ENCODE measurements at regions not wholly inside any gene's neighbourhood (a gene's known extent, or its start where the extent isn't known, plus 50 kb on each side); places are given as distances from the start of the nearest gene placed in this dataset.
"Not testable (repeated sequence)": the region's sequence is repeated elsewhere in the genome, so short reads cannot be mapped to it uniquely, and the experiment has no call there.

GRCh38 chr6:82555801-82556200 lies 192.2 kb downstream of the TPBG start:
- Histone ChIP-seq H3K9me3 (ENCODE audit: control insufficient read depth, low read depth, low read length) (no peaks in the 10 kb centered on the region), H3K4me1 (ENCODE audit: control insufficient read depth, low read depth, low read length) (no peaks in the 10 kb centered on the region), H3K9ac (ENCODE audit: low read length) (no peak overlapping the region), H3K4me3 (ENCODE audit: low read length) (no peak overlapping the region), H3K27me3 (ENCODE audit: control insufficient read depth, insufficient read depth, low read length) (no peaks in the 10 kb centered on the region), H3K36me3 (ENCODE audit: control insufficient read depth, low read depth, low read length) (no peaks in the 10 kb centered on the region), H3K27ac (ENCODE audit: low read length) (no peak overlapping the region)

GRCh38 chr6:82558531-82558930 lies 194.9 kb downstream of the TPBG start:
- not testable (repeated sequence) for H3K36me3 ChIP-seq (ENCODE audit: control insufficient read depth, low read depth, low read length); H3K4me3 ChIP-seq (ENCODE audit: low read length); H3K9ac ChIP-seq (ENCODE audit: low read length); H3K27ac ChIP-seq (ENCODE audit: low read length); H3K9me3 ChIP-seq (ENCODE audit: control insufficient read depth, low read depth, low read length); H3K27me3 ChIP-seq (ENCODE audit: control insufficient read depth, insufficient read depth, low read length); H3K4me1 ChIP-seq (ENCODE audit: control insufficient read depth, low read depth, low read length)

- no peak overlapping the region for H3K4me3 ChIP-seq (ENCODE audit: low read length)
- no peaks in the 10 kb centered on the region for H3K4me1 ChIP-seq (ENCODE audit: control insufficient read depth, low read depth, low read length)
- no peaks in the 10 kb centered on the region for H3K27me3 ChIP-seq (ENCODE audit: control insufficient read depth, insufficient read depth, low read length)
- no peak overlapping the region for H3K27ac ChIP-seq (ENCODE audit: low read length)
- no peak overlapping the region for H3K9ac ChIP-seq (ENCODE audit: low read length)
- H3K36me3 ChIP-seq (ENCODE audit: control insufficient read depth, low read depth, low read length) = no peaks in the 10 kb centered on the region
- no peaks in the 10 kb centered on the region for H3K9me3 ChIP-seq (ENCODE audit: control insufficient read depth, low read depth, low read length)
Measured at GRCh38 chr6:82567621-82568020, 204.0 kb downstream of the TPBG start.

- H3K27me3 ChIP-seq (ENCODE audit: control insufficient read depth, insufficient read depth, low read length) = no peaks in the 10 kb centered on the region
- H3K9ac ChIP-seq (ENCODE audit: low read length) = no peak overlapping the region
- no peak overlapping the region for H3K4me3 ChIP-seq (ENCODE audit: low read length)
- no peaks in the 10 kb centered on the region for H3K36me3 ChIP-seq (ENCODE audit: control insufficient read depth, low read depth, low read length)
- H3K4me1 ChIP-seq (ENCODE audit: control insufficient read depth, low read depth, low read length) = no peaks in the 10 kb centered on the region
- no peak overlapping the region for H3K27ac ChIP-seq (ENCODE audit: low read length)
- H3K9me3 ChIP-seq (ENCODE audit: control insufficient read depth, low read depth, low read length) = no peaks in the 10 kb centered on the region
Measured at GRCh38 chr6:82568290-82568993, 204.8 kb downstream of the TPBG start.

GRCh38 chr6:82569022-82569421 lies 205.4 kb downstream of the TPBG start:
- Histone ChIP-seq H3K4me1 (ENCODE audit: control insufficient read depth, low read depth, low read length) (no peaks in the 10 kb centered on the region), H3K36me3 (ENCODE audit: control insufficient read depth, low read depth, low read length) (no peaks in the 10 kb centered on the region), H3K4me3 (ENCODE audit: low read length) (no peak overlapping the region), H3K27me3 (ENCODE audit: control insufficient read depth, insufficient read depth, low read length) (no peaks in the 10 kb centered on the region), H3K9ac (ENCODE audit: low read length) (no peak overlapping the region), H3K27ac (ENCODE audit: low read length) (no peak overlapping the region), H3K9me3 (ENCODE audit: control insufficient read depth, low read depth, low read length) (no peaks in the 10 kb centered on the region)

- Histone ChIP-seq H3K9me3 (ENCODE audit: control insufficient read depth, low read depth, low read length) (no peaks in the 10 kb centered on the region), H3K27me3 (ENCODE audit: control insufficient read depth, insufficient read depth, low read length) (no peaks in the 10 kb centered on the region), H3K27ac (ENCODE audit: low read length) (no peak overlapping the region), H3K9ac (ENCODE audit: low read length) (no peak overlapping the region), H3K4me1 (ENCODE audit: control insufficient read depth, low read depth, low read length) (no peaks in the 10 kb centered on the region), H3K36me3 (ENCODE audit: control insufficient read depth, low read depth, low read length) (no peaks in the 10 kb centered on the region), H3K4me3 (ENCODE audit: low read length) (no peak overlapping the region)
Measured at GRCh38 chr6:82570083-82570482, 206.5 kb downstream of the TPBG start.

GRCh38 chr6:82571455-82571854 lies 207.8 kb downstream of the TPBG start:
- H3K27ac ChIP-seq (ENCODE audit: low read length) = no peak overlapping the region
- peaks cover 6% of the 10 kb centered on the region for H3K9me3 ChIP-seq (ENCODE audit: control insufficient read depth, low read depth, low read length)
- H3K9ac ChIP-seq (ENCODE audit: low read length) = no peak overlapping the region
- H3K27me3 ChIP-seq (ENCODE audit: control insufficient read depth, insufficient read depth, low read length) = no peaks in the 10 kb centered on the region
- no peaks in the 10 kb centered on the region for H3K36me3 ChIP-seq (ENCODE audit: control insufficient read depth, low read depth, low read length)
- no peaks in the 10 kb centered on the region for H3K4me1 ChIP-seq (ENCODE audit: control insufficient read depth, low read depth, low read length)
- no peak overlapping the region for H3K4me3 ChIP-seq (ENCODE audit: low read length)

GRCh38 chr6:82573254-82573972 lies 209.8 kb downstream of the TPBG start:
- Histone ChIP-seq H3K27ac (ENCODE audit: low read length) (no peak overlapping the region), H3K4me1 (ENCODE audit: control insufficient read depth, low read depth, low read length) (no peaks in the 10 kb centered on the region), H3K9ac (ENCODE audit: low read length) (no peak overlapping the region), H3K36me3 (ENCODE audit: control insufficient read depth, low read depth, low read length) (no peaks in the 10 kb centered on the region), H3K27me3 (ENCODE audit: control insufficient read depth, insufficient read depth, low read length) (no peaks in the 10 kb centered on the region), H3K9me3 (ENCODE audit: control insufficient read depth, low read depth, low read length) (peaks cover 10% of the 10 kb centered on the region), H3K4me3 (ENCODE audit: low read length) (no peak overlapping the region)

- Histone ChIP-seq H3K4me3 (ENCODE audit: low read length) (no peak overlapping the region), H3K27me3 (ENCODE audit: control insufficient read depth, insufficient read depth, low read length) (no peaks in the 10 kb centered on the region), H3K36me3 (ENCODE audit: control insufficient read depth, low read depth, low read length) (no peaks in the 10 kb centered on the region), H3K9me3 (ENCODE audit: control insufficient read depth, low read depth, low read length) (peaks cover 10% of the 10 kb centered on the region), H3K4me1 (ENCODE audit: control insufficient read depth, low read depth, low read length) (peaks cover 7% of the 10 kb centered on the region), H3K27ac (ENCODE audit: low read length) (no peak overlapping the region), H3K9ac (ENCODE audit: low read length) (no peak overlapping the region)
Measured at GRCh38 chr6:82576284-82576683, 212.7 kb downstream of the TPBG start.

- peaks cover 16% of the 10 kb centered on the region for H3K4me1 ChIP-seq (ENCODE audit: control insufficient read depth, low read depth, low read length)
- no peak overlapping the region for H3K4me3 ChIP-seq (ENCODE audit: low read length)
- no peaks in the 10 kb centered on the region for H3K27me3 ChIP-seq (ENCODE audit: control insufficient read depth, insufficient read depth, low read length)
- no peak overlapping the region for H3K27ac ChIP-seq (ENCODE audit: low read length)
- H3K9me3 ChIP-seq (ENCODE audit: control insufficient read depth, low read depth, low read length) = no peaks in the 10 kb centered on the region
- no peak overlapping the region for H3K9ac ChIP-seq (ENCODE audit: low read length)
- H3K36me3 ChIP-seq (ENCODE audit: control insufficient read depth, low read depth, low read length) = no peaks in the 10 kb centered on the region
Measured at GRCh38 chr6:82584194-82584695, 220.6 kb downstream of the TPBG start.

- Histone ChIP-seq H3K9ac (ENCODE audit: low read length) (no peak overlapping the region), H3K27me3 (ENCODE audit: control insufficient read depth, insufficient read depth, low read length) (no peaks in the 10 kb centered on the region), H3K4me1 (ENCODE audit: control insufficient read depth, low read depth, low read length) (peaks cover 21% of the 10 kb centered on the region), H3K36me3 (ENCODE audit: control insufficient read depth, low read depth, low read length) (no peaks in the 10 kb centered on the region), H3K4me3 (ENCODE audit: low read length) (no peak overlapping the region), H3K9me3 (ENCODE audit: control insufficient read depth, low read depth, low read length) (no peaks in the 10 kb centered on the region), H3K27ac (ENCODE audit: low read length) (no peak overlapping the region)
Measured at GRCh38 chr6:82584856-82585255, 221.2 kb downstream of the TPBG start.

- Histone ChIP-seq H3K9me3 (ENCODE audit: control insufficient read depth, low read depth, low read length) (no peaks in the 10 kb centered on the region), H3K36me3 (ENCODE audit: control insufficient read depth, low read depth, low read length) (no peaks in the 10 kb centered on the region), H3K27ac (ENCODE audit: low read length) (no peak overlapping the region), H3K9ac (ENCODE audit: low read length) (no peak overlapping the region), H3K4me1 (ENCODE audit: control insufficient read depth, low read depth, low read length) (peaks cover 17% of the 10 kb centered on the region), H3K4me3 (ENCODE audit: low read length) (no peak overlapping the region), H3K27me3 (ENCODE audit: control insufficient read depth, insufficient read depth, low read length) (no peaks in the 10 kb centered on the region)
Measured at GRCh38 chr6:82588020-82588419, 224.4 kb downstream of the TPBG start.
